ENCODE measurements at regions not wholly inside any gene's neighbourhood (a gene's known extent, or its start where the extent isn't known, plus 50 kb on each side); places are given as distances from the start of the nearest gene placed in this dataset.
A peak's percentile ranks its signal among the peaks of the same experiment; 100 is the strongest.

DNA sequence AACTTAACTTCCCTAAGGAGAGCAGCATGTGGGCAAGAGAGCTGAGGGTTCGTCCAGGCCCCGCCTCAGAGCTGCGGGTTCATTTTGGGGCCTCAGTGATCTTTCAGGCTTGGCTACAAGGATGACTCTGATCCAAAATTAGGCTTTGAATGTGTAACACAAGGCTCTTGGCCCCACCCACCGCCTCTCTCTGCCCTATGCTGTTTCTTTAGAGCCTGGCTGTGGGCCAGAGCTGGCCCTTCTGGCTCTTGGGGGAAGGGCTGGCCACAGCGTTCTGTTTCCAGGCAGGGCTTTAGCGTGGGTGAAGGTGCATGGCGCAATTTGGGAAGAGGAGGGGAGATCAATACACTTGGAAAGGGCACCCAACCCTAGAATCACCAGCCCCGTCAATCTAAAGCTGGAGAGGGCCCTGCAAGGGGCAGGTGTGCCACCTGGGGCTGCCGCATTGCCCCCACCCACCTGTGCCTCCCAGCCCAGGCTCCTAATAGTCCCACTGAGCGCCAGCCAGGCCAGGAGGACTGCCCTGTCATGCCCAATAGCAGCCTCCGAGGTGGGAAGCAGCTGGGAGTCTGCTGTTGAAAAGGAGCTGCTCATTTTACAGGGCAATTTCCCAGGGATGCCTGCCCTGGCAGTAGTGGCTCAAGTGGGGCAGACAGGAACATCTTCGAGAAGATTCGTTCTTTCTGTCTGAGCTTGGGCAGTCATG is 84.5 kb upstream of the MAML3 start:
- H3K4me1 ChIP-seq (ENCODE audit: control insufficient read depth, extremely low read depth, insufficient read depth, low read length), result peaks cover 31% of the 10 kb centered on the region
- H3K9ac ChIP-seq (ENCODE audit: insufficient read depth, low read length), result peak overlapping the region; percentile 59
- peak overlapping the region; percentile 86 for H3K4me2 ChIP-seq (ENCODE audit: extremely low read depth, insufficient read depth, low read length)

DNA sequence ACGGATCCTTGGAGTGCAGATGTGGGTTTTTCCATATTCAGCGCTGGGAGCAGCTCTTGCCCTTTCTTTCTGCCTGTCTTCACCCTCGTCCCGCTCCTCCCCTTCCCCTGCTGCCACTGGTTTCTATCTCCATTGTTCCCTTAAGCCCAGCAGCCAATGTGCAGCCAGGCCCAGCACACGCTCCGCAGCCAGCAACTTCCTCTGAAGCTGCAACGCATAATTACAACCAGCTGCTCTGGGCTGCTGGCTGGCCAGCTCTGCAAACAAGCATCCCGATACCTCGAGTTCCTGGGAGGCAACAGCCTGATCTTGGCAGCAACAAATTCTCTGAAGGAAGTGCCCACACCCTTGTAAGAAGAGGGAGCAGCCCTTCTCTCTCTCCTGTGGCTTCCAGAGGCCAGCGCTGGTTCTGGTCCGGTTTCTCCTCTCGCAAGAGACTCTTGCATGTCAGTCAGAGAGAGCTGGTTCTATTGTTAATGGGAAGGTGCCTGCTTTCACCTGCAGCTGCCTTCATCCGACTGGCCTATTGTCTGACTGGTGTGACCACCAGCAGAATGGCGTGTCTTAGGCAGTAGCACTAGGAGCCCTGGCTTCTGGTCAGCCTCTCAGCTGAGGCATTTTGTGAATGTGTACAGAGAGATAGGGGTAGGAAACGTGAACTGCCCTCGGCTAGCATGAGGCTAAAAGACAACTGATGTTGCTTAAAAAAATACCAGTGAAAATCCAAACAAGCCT is 83.8 kb upstream of the MAML3 start:
- Histone ChIP-seq H3K9ac (ENCODE audit: insufficient read depth, low read length) (peak overlapping the region; percentile 59), H3K36me3 (ENCODE audit: control insufficient read depth, insufficient read depth, low read length) (no peaks in the 10 kb centered on the region), H4K20me1 (ENCODE audit: control insufficient read depth, extremely low read depth, insufficient read depth, low read length) (no peaks in the 10 kb centered on the region), H2AFZ (ENCODE audit: low read length) (peak overlapping the region; percentile 85), H3K9me3 (ENCODE audit: control insufficient read depth, insufficient read depth, low read depth, low read length) (no peaks in the 10 kb centered on the region), H3K4me1 (ENCODE audit: control insufficient read depth, extremely low read depth, insufficient read depth, low read length) (peaks cover 32% of the 10 kb centered on the region), H3K4me3 (replicated peaks in 1 of 4; ENCODE audit: control extremely low read depth in 1 of 4, insufficient read depth in 1 of 4, low read depth in 3 of 4, low read length in 4 of 4) (peak overlapping the region; percentile 11 to 35 (median 28)), H3K27me3 (ENCODE audit: control insufficient read depth, insufficient read depth, low read length) (no peaks in the 10 kb centered on the region), H3K79me2 (ENCODE audit: control insufficient read depth, insufficient read depth, low read length) (no peaks in the 10 kb centered on the region), H3K27ac (ENCODE audit: insufficient read depth, low read length) (peak overlapping the region; percentile 91), H3K4me2 (ENCODE audit: extremely low read depth, insufficient read depth, low read length) (peak overlapping the region; percentile 86)
- peak; percentile 96 to 97 for DNase-seq (ENCODE audit: low read depth in 2 of 2)
- TF ChIP-seq, protein P1, sequence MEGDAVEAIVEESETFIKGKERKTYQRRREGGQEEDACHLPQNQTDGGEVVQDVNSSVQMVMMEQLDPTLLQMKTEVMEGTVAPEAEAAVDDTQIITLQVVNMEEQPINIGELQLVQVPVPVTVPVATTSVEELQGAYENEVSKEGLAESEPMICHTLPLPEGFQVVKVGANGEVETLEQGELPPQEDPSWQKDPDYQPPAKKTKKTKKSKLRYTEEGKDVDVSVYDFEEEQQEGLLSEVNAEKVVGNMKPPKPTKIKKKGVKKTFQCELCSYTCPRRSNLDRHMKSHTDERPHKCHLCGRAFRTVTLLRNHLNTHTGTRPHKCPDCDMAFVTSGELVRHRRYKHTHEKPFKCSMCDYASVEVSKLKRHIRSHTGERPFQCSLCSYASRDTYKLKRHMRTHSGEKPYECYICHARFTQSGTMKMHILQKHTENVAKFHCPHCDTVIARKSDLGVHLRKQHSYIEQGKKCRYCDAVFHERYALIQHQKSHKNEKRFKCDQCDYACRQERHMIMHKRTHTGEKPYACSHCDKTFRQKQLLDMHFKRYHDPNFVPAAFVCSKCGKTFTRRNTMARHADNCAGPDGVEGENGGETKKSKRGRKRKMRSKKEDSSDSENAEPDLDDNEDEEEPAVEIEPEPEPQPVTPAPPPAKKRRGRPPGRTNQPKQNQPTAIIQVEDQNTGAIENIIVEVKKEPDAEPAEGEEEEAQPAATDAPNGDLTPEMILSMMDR (conservative IDR thresholded peaks at IDR 0.05 in 1 of 2, IDR thresholded peaks at IDR 0.05 in 1 of 2; ENCODE audit: low read depth in 1 of 2, low read length in 2 of 2), result no peak
- TF ChIP-seq EZH2 (IDR thresholded peaks at IDR 0.05; ENCODE audit: low read length, missing control alignments), result no peak

More for the DNA sequence above, 84.5 kb upstream of the MAML3 start:
- Histone ChIP-seq H3K79me2 (ENCODE audit: control insufficient read depth, insufficient read depth, low read length) (no peaks in the 10 kb centered on the region), H3K9me3 (ENCODE audit: control insufficient read depth, insufficient read depth, low read depth, low read length) (no peaks in the 10 kb centered on the region), H3K27me3 (ENCODE audit: control insufficient read depth, insufficient read depth, low read length) (no peaks in the 10 kb centered on the region), H3K4me3 (replicated peaks in 1 of 4; ENCODE audit: control extremely low read depth in 1 of 4, insufficient read depth in 1 of 4, low read depth in 3 of 4, low read length in 4 of 4) (no peak overlapping the region), H3K36me3 (ENCODE audit: control insufficient read depth, insufficient read depth, low read length) (no peaks in the 10 kb centered on the region), H3K27ac (ENCODE audit: insufficient read depth, low read length) (peak overlapping the region; percentile 91), H4K20me1 (ENCODE audit: control insufficient read depth, extremely low read depth, insufficient read depth, low read length) (no peaks in the 10 kb centered on the region), H2AFZ (ENCODE audit: low read length) (peak overlapping the region; percentile 85)
- peak; percentile 85 to 97 for DNase-seq (ENCODE audit: low read depth in 2 of 2)
- no peak for TF ChIP-seq EZH2 (IDR thresholded peaks at IDR 0.05; ENCODE audit: low read length, missing control alignments)
- TF ChIP-seq, protein P1 (conservative IDR thresholded peaks at IDR 0.05 in 1 of 2, IDR thresholded peaks at IDR 0.05 in 1 of 2; ENCODE audit: low read depth in 1 of 2, low read length in 2 of 2), result no peak

DNA sequence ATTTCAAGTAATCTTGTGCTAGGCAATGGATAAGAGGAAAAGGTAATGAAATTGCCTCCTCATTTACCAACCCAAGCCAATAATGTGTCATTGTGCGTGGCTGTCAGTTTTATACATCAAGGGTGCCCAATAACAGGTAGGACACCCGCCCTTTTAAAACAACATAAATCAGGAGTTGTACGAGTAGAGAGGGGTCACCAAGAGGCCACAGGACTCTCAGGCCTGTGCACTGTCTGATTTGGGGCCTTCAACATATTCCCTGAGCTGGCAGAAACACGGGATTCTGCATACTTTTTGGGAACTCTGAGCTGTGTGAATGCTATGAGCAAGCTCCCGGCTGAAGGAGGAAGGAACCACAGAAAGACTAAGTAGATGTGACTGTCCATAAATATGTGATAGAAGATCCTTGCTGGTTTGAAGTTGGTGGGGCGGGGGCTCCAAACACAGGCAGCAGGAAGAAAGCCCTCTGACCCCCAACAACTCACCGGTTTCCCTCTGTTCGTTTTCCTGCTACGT is 82.7 kb upstream of the MAML3 start:
- H2AFZ ChIP-seq (ENCODE audit: low read length), result peak overlapping the region; percentile 34

More for the DNA sequence above, 82.7 kb upstream of the MAML3 start:
- TF ChIP-seq EZH2 (IDR thresholded peaks at IDR 0.05; ENCODE audit: low read length, missing control alignments), result no peak
- TF ChIP-seq, protein P1 (conservative IDR thresholded peaks at IDR 0.05 in 1 of 2, IDR thresholded peaks at IDR 0.05 in 1 of 2; ENCODE audit: low read depth in 1 of 2, low read length in 2 of 2), result no peak
- peak overlapping the region; percentile 29 for H3K4me2 ChIP-seq (ENCODE audit: extremely low read depth, insufficient read depth, low read length)
- no peaks in the 10 kb centered on the region for H3K79me2 ChIP-seq (ENCODE audit: control insufficient read depth, insufficient read depth, low read length)
- H3K9ac ChIP-seq (ENCODE audit: insufficient read depth, low read length), result no peak overlapping the region
- no peaks in the 10 kb centered on the region for H3K9me3 ChIP-seq (ENCODE audit: control insufficient read depth, insufficient read depth, low read depth, low read length)
- H3K4me1 ChIP-seq (ENCODE audit: control insufficient read depth, extremely low read depth, insufficient read depth, low read length), result peaks cover 32% of the 10 kb centered on the region
- H3K27me3 ChIP-seq (ENCODE audit: control insufficient read depth, insufficient read depth, low read length), result no peaks in the 10 kb centered on the region
- no peaks in the 10 kb centered on the region for H4K20me1 ChIP-seq (ENCODE audit: control insufficient read depth, extremely low read depth, insufficient read depth, low read length)
- H3K36me3 ChIP-seq (ENCODE audit: control insufficient read depth, insufficient read depth, low read length), result no peaks in the 10 kb centered on the region
- H3K27ac ChIP-seq (ENCODE audit: insufficient read depth, low read length), result peak overlapping the region; percentile 91
- H3K4me3 ChIP-seq (replicated peaks in 1 of 4; ENCODE audit: control extremely low read depth in 1 of 4, insufficient read depth in 1 of 4, low read depth in 3 of 4, low read length in 4 of 4), result no peak overlapping the region
- peak in 1 of 2 donors; percentile 48 for DNase-seq (ENCODE audit: low read depth in 2 of 2)

All from fibroblast of lung (primary cell).